Astrocyte (in vitro differentiated cells and primary cell): ENCODE measurements at regions not wholly inside any gene's neighbourhood (a gene's known extent, or its start where the extent isn't known, plus 50 kb on each side); places are given as distances from the start of the nearest gene placed in this dataset.

Source experiments
- CTCF ChIP-seq: IDR thresholded peaks from 2 replicates; pipeline ENCODE4 v1.5.1; 2011; ENCODE audit warnings: low read depth, mild to moderate bottlenecking, inconsistent platforms, low read length, moderate library complexity; ENCODE audit not compliant: insufficient read depth
- EZH2 ChIP-seq: IDR thresholded peaks from 2 replicates; pipeline ENCODE4 v1.6.1; 2012; ENCODE audit warnings: mild to moderate bottlenecking, low read length, inconsistent platforms; ENCODE audit not compliant: insufficient read depth

- TF ChIP-seq EZH2 (no peak), CTCF (no peak)
Observed at GRCh38 chr18:75154259-75154658, 54.7 kb downstream of the PTGR3 start.
